ENCODE measurements at regions not wholly inside any gene's neighbourhood (a gene's known extent, or its start where the extent isn't known, plus 50 kb on each side); places are given as distances from the start of the nearest gene placed in this dataset.
"Not testable (repeated sequence)": the region's sequence is repeated elsewhere in the genome, so short reads cannot be mapped to it uniquely, and the experiment has no call there.

DNA sequence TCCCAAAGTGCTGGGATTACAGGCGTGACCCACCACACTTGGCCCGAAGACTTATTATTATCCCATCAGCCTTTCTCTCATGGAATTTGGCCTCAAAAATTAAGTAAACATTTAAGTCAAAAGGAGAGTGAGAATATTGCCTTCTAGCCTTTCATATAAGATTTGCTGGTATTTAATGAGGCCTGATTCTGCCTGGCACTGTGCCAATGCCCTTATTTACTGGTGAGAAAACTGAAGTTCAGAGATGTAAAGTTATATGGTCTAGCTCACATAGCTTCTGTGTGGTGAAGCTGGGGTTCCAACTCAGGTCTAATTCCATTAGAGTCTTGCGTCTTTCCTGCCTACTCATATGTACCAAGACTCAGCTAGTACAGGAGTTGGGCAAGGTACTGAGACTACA is 260.2 kb downstream of the SDHAF3 start:
- no peak for DNase-seq (ENCODE audit: low read depth)

GRCh38 chr7:97381815-97382554 is 264.5 kb downstream of the SDHAF3 start:
- no peak for DNase-seq (ENCODE audit: low read depth)

DNA sequence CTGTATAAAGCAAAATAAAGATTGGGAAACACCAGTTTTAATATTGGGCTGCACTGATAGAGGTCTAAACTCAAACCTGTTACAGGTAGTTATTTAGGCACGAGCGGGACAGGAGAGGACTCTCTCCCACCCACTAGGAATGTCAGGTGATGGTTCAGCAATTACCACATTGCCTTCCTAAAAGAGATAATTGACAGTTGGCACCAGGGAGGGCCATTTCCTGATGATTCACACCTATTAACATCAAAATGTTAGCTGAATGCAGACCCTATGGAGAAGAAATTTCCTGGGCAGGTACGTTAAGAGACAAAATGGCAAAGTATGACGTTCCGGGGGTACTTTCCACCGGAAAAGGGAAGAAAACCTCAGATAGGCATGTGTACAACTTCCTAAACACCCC is 272.6 kb downstream of the SDHAF3 start:
- DNase-seq (ENCODE audit: low read depth), result no peak

DNA sequence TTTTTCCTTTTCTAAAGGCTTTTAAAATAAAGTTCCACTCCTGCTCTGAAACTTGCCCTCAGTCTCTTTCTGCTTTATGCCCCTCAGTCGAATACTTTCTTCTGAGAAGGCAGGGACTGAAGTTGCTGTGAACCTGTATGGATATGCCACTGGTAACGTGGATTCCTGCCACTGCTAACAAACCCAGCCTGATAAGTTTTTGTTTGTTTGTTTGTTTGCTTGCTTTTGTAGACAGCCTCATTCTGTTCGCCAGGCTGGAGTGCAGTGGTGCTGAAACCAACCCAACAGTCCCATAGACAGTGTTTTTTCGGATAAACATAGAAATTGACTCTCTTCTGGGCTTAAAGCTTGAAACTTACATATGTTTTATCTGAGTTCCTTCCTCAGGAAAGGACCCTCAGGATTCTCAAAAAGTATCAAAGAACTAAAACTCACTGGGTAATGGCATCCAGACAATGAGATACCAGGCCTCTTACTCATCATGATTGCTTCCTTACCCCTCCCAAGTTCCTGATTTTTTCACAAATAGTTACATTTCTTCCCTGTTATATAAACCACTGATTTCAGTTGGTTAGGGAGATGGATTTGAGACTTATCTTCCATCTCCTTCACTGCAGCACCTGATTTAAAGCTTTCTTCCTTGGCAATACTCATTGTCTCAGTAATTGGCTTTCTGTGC is 273.6 kb downstream of the SDHAF3 start:
- DNase-seq (ENCODE audit: low read depth), result no peak

DNA sequence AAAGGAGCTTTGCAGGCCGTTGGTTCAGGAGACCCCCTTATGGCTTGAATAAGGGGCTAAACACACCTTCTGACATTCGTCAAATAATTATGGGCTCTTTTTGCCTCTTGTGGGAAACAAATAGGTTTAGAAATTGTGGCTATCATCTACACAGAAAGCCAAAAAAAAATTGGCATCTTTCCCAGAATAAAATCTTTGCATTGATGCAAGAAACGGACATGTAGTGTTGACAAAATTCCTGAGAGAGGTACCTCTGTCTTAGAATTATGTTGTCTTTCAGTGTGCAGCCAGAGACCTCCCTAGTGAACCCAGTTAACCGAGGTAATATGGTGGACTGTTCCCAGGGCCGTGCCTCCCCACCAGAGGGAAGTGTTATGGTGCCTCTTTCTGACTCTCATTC is 283.9 kb downstream of the SDHAF3 start:
- DNase-seq (ENCODE audit: low read depth), result no peak

DNA sequence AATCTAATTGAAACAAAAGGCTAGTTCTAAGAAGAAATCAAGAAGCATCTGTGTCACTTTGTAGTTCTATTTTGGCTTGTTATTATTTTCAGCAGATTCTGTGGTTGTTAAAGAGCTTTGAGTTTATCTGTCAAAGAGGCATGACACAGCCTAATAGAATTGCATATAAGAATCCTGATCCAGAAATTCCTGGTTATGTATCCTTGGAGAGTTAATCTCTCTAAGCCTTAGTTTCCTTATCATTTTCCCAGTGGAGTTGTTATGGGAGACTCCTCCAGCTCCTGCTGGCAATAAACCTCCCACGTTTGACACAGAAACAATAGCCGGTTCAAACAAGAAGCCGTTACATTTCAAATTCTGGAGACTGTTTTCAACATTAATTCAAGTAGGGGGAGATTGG is 288.3 kb downstream of the SDHAF3 start:
- DNase-seq (ENCODE audit: low read depth), result no peak

- DNase-seq (ENCODE audit: low read depth), result no peak
These were observed 289.6 kb downstream of the SDHAF3 start for GRCh38 chr7:97407106-97407505.

GRCh38 chr7:97409346-97409745 is 291.8 kb downstream of the SDHAF3 start:
- DNase-seq (ENCODE audit: low read depth), result no peak

DNA sequence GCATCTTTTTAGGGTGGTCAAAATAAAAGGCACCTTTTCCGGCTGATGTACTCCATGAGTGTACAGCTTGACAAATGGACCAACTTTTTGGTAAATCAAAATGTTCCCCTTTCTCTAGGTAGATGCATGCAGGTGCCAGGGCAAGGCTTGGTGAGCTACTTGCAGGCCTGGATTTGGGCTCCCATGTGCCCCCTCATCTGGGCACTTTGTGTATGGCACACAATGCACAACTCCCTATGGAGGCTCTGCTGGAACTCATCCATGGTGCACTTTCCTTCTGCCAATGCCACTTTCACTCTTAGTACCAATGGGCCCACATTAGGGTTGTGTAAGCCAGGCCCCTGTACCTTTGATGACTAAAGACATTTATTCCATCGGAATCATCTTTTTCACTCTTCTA is 300.8 kb downstream of the SDHAF3 start:
- DNase-seq (ENCODE audit: low read depth), result no peak

GRCh38 chr7:97419898-97420297 is 302.4 kb downstream of the SDHAF3 start:
- no peak for DNase-seq (ENCODE audit: low read depth)

- DNase-seq (ENCODE audit: low read depth), result no peak
These were observed 303.9 kb downstream of the SDHAF3 start for GRCh38 chr7:97421307-97421930.

DNA sequence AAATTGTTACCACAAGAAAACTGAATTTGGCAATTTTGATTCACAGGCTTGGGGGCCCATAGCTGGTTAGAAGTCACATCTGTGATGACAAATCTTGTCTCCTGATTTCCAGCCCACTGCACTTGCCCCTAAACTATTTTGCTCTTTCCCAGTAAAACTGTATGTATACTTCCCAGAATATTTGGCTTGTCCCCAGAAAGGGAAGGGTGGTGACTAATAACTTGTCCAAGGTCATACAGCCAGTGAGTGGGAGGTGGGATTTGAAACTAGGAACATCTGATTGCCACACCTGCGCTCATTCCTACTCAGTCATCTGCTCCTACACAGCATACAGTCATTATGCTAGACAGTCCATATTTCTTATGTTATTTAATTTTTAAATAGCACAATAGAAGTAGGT is 304.5 kb downstream of the SDHAF3 start:
- DNase-seq (ENCODE audit: low read depth), result no peak

- no peak for DNase-seq (ENCODE audit: low read depth)
These were observed 301.9 kb upstream of the TAC1 start for GRCh38 chr7:97430006-97430405.

DNA sequence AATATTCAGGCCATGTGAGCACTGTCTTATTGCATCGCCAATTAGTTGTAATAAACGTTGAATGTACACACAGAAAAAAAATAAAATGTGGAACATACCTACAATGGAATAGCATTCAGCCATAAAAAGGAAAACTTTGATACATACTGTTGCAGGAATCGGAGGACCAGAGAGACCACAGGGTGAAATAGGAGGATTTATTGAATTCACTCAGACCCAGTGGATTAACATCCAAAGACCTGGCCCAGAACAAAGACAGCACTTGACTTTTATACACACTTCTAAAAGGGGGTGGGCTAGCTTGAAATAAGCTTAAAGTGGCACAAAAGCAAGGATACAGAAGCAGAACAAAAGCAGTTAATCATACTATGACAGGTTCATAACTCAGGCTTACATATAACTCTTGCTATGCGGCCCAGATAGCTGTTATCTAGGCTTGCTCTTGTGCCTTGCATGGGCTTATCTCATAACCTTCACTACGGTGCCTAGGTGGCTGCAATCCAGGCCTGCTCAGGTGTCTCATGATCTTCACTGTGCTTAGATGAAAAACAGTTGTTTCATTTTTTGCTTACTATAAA is 292.2 kb upstream of the TAC1 start:
- DNase-seq (ENCODE audit: low read depth), result no peak

DNA sequence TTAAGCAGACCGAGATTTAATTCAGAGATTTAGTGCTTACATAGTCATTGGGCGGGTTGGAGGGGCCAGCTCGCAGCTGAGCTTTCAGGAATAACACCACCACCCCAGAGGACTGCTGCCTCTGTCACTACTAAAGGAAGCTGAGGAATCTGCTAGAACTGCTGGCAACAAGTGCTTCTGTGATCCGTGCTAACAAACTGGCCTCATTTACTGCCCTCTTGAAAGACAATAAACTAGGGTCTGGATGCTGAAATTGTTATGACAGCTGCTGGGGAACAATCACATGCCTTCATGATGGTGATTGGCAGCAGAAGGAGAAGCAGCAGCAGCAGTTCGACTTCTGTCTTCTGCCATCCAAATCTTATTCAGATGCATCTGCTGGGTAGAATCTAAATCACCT is 285.5 kb upstream of the TAC1 start:
- DNase-seq (ENCODE audit: low read depth), result no peak

DNA sequence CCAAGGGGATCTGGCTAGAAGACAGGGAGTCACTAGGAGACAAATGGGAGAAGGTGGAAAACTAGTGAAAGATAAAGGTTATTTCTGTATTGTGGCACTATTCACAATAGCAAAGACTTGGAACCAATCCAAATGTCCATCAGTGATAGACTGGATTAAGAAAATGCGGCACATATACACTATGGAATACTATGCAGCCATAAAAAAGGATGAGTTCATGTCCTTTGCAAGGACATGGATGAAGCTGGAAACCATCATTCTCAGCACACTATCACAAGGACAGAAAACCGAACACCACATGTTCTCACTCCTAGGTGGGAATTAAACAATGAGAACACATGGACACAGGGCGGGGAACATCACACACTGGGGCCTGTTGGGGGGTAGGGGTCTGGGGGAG is 282.4 kb upstream of the TAC1 start:
- not testable (repeated sequence) for DNase-seq (ENCODE audit: low read depth)

DNA sequence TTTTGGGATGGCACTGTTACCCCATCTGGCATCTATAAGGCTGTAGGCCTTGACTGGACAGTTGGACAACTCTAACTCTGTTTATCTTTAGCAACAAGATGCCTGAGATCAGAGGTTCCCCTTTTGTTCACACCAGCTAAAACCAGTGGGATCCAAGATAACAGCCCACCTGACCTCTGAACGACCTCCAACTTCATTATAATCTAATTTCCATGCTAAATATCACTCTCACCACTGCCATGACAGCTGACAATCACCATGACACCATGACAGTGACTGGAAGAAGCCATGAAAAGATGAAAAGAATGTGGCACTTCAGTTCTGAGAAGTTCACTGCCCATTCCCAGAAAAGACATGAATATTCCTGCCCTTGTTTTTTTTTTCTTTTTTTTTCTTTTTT is 281.4 kb upstream of the TAC1 start:
- no peak for DNase-seq (ENCODE audit: low read depth)

GRCh38 chr7:97454636-97455035 is 277.2 kb upstream of the TAC1 start:
- DNase-seq (ENCODE audit: low read depth), result no peak

DNA sequence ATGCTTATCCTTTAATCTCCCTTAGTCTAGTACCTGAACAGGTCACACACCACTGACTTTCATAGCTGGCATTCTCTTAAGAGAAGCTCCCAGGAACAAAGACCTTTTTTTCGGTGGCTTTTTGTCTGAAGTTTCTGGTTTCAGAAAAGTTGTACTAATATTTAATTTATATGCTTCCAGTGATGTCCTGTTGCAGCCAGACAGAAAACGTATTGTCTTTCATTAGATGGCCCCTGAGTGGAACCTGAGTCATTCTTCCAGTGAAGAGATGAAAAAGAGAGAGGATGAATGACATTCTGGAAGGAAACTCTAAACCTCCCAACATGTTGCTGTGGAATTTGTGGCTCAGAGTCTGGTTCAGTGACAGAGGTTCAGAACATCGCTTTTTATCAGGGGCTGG is 274.8 kb upstream of the TAC1 start:
- DNase-seq (ENCODE audit: low read depth), result no peak

- no peak for DNase-seq (ENCODE audit: low read depth)
These were observed 271.5 kb upstream of the TAC1 start for GRCh38 chr7:97460433-97460832.

- no peak for DNase-seq (ENCODE audit: low read depth)
These were observed 270.3 kb upstream of the TAC1 start for GRCh38 chr7:97461596-97461995.

- no peak for DNase-seq (ENCODE audit: low read depth)
These were observed 265.8 kb upstream of the TAC1 start for GRCh38 chr7:97466071-97466470.
